GM10248 (cell line): ENCODE measurements at regions not wholly inside any gene's neighbourhood (a gene's known extent, or its start where the extent isn't known, plus 50 kb on each side); places are given as distances from the start of the nearest gene placed in this dataset.

Experiments used
- CTCF ChIA-PET: fragments of 300-600 bp; sonication (Branson Sonifier 250); formaldehyde crosslinking; extraction: SDS; loops from one replicate; lab custom pipeline; 2021; ENCODE audit warnings: antibody characterized with exemption; lab: Yijun Ruan, JAX
- POLR2A ChIA-PET: fragments of 350-650 bp; sonication (Branson Sonifier 250); formaldehyde crosslinking; extraction: SDS; loops from one replicate; lab custom pipeline; 2020; ENCODE audit warnings: antibody characterized with exemption; lab: Yijun Ruan, JAX
- DNase-seq: peaks from one replicate; pipeline ENCODE4 v3.0.0; 2012; ENCODE audit errors: extremely low spot score
- TF ChIP-seq, protein P1 (sequence below): IDR thresholded peaks from 2 replicates; pipeline ENCODE4 v1.5.1; 2012; ENCODE audit warnings: mild to moderate bottlenecking, low read depth; ENCODE audit errors: extremely low read depth, missing control alignments, control extremely low read depth

DNA sequence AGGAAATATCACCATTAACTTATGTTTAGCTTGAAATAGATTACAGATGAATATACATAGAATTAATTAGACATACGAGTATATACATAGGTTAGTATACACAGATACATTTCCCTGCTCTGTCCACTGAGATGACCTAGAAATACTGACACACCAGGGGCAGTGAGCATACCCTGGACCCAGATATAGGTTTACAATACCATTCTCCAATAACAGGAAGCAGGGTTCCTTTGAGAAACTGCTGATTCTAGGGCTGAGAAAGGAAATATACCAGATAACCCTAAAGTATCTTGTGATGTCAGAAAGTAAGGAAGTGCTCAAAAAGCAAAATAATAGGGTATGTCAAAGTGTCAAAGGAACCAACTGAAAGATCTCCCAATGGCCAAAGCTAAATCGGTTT lies 322.5 kb downstream of the HAO1 start:
- ChIA-PET CTCF (no interaction called here), POLR2A (no interaction called here)
- TF ChIP-seq, protein P1, sequence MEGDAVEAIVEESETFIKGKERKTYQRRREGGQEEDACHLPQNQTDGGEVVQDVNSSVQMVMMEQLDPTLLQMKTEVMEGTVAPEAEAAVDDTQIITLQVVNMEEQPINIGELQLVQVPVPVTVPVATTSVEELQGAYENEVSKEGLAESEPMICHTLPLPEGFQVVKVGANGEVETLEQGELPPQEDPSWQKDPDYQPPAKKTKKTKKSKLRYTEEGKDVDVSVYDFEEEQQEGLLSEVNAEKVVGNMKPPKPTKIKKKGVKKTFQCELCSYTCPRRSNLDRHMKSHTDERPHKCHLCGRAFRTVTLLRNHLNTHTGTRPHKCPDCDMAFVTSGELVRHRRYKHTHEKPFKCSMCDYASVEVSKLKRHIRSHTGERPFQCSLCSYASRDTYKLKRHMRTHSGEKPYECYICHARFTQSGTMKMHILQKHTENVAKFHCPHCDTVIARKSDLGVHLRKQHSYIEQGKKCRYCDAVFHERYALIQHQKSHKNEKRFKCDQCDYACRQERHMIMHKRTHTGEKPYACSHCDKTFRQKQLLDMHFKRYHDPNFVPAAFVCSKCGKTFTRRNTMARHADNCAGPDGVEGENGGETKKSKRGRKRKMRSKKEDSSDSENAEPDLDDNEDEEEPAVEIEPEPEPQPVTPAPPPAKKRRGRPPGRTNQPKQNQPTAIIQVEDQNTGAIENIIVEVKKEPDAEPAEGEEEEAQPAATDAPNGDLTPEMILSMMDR = no peak
- no peak for DNase-seq

DNA sequence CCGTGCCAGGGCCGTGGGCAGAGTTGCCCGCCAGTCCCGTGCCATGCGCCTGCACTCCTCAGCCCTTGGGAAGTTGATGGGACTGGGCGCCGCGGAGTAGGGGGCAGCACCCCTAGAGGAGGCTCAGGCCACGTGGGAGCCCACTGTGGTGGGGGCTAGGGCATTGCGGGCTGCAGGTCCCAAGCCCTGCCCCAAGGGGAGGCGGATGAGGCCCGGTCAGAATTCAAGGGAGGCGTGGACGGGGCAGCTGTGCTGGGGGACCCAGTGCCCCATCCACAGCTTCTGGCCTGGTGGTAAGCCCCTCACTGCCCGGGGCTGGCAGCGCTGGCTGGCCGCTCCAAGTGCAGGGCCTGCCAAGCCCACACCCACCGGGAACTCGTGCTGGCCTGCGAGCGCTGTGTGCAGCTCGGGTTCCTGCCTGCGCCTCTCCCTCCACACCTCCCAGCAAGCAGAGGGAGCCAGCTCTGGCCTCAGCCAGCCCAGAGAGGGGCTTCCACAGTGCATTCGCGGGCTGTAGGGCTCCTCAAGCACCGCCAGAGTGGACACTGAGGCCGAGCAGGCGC lies 317.8 kb downstream of the HAO1 start:
- ChIA-PET CTCF (no interaction called here), POLR2A (no interaction called here)
- TF ChIP-seq, protein P1 = no peak
- DNase-seq = no peak

DNA sequence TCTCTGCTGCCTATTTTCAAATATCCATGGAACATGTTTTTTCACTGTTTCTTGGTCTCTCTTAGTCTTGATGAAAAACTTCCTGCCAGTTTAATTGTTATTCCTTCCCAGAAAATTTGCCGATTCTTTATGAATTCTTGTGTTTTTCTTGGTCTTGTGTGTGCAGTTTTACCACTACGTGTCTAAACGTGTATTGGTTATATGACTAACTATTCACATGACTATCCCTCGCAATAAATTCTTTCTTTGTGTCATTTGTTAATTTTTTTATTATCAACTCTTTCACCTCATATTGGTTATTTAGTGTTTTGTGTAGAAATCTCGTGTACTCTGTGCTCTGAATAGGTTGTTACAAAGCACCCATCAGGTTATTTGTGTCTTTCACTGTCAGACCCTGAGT lies 315.4 kb downstream of the HAO1 start:
- ChIA-PET POLR2A (no interaction called here), CTCF (no interaction called here)
- TF ChIP-seq, protein P1 = no peak
- no peak for DNase-seq

DNA sequence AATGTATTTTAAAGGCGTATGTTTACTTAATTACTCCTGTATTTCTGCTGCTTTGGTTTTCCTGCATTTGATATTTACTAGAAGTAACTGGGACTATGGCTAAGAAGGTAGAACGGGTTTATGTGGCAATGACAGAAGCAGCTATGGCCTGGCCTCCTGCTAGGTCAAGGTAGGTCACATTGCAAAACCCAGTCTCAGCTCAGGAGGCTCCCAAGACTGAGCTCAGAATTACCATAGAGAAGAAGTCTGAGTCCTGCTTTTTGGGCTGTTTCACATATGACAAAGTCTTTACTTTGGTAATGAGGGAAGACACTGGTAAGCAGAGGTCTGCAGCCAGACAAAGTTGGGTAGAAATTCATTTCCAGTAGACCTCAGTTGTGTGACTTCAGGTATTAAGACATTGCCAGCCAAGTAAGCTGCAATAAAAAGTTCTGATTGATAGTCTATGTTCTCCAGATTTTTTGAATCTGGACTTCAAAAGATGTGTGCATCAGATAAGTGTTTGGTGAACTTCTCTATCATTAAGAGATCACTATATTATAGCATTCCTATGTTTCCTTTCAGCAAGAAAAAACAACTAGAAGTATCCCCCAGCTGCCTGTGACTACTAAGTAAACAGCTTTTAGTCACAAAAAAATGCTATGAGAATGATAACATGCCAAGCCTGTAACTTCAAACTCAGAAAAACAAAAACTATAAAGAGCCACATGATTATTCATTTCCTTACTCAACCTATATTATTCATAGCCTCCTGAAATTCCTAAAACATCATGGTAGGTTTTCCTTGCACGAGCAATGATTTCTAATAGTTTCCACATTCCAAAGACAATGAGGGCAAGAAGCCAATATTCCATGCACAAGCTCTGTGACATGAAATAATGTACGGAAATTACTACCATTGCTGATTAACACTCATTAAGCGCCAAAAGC lies 312.3 kb downstream of the HAO1 start:
- ChIA-PET POLR2A (no interaction called here), CTCF (no interaction called here)
- TF ChIP-seq, protein P1 = no peak
- no peak for DNase-seq

DNA sequence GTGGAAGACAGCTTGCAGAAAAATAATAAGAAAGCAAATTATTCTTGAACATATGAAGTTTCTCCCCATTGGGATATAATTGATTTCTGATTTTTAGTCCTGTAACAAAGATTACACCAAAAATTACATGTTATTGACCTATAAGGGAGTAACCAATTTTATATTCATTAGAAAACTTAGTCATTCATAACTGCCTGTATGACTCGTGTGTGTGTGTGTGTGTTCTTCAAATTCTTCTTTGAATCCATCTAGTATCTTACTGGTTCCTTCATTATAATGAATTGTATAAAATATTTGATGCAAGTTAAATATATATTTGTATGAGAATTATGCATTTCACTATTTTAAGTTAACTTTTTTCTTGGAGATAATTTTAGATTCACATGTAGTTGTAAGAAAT lies 310.4 kb downstream of the HAO1 start:
- no peak for DNase-seq
- TF ChIP-seq, protein P1 = no peak
- ChIA-PET CTCF (interaction anchor here (1.3 to 1.4 kb wide), 2 partner anchors 14 to 21 kb away, joined by 3 read pairs; no protein-coding TSS in a partner anchor), POLR2A (no interaction called here)

DNA sequence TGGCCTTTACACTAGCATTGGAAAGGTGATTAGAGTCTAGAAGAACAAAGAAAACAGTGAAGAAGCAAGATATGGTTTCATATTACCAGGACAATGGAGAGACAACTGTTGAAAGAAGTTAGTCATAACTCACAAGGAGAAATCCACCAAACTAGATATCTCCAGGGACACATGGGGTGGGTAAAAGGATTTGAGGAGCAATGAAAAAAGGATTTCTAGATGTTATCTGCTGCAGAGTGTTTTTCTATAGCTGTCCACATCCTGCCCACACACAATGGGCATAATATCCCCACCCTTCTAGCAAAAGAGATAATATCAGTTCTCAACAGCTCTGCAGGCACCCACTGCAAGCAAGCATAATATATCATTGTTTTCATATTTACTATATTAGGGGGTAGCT lies 303.1 kb downstream of the HAO1 start:
- CTCF ChIA-PET = interaction anchor here (1.1 kb wide), 1 partner anchor 45 kb away, joined by 3 read pairs; no protein-coding TSS in a partner anchor
- POLR2A ChIA-PET = no interaction called here
- no peak for DNase-seq
- TF ChIP-seq, protein P1 = no peak
